ENCODE measurements at regions not wholly inside any gene's neighbourhood (a gene's known extent, or its start where the extent isn't known, plus 50 kb on each side); places are given as distances from the start of the nearest gene placed in this dataset.

- intact Hi-C loops (cut with DNase I; ENCODE audit: low total_unique reads) (no loop called here), in situ Hi-C loops (cut with MboI; ENCODE audit: low sequenced_read_pairs in 4 of 4) (no loop called here)
- Histone ChIP-seq H3K4me1 (peaks cover 0 to 8% of the 10 kb centered on the region in 2 donors), H3K4me3 (no peak overlapping the region), H3K36me3 (no peaks in the 10 kb centered on the region), H3K27ac (no peak overlapping the region), H3K27me3 (no peaks in the 10 kb centered on the region), H3K9me3 (no peaks in the 10 kb centered on the region)
- no peak for ATAC-seq
- DNase-seq: no peak
- TF ChIP-seq POLR2A (IDR thresholded peaks at IDR 0.05) (no peak), CTCF (IDR thresholded peaks at IDR 0.05 in 4 of 5, conservative IDR thresholded peaks at IDR 0.05 in 1 of 5) (no peak)
These were observed 357.0 kb downstream of the GPATCH2 start for GRCh38 chr1:217273866-217274265.

GRCh38 chr1:217272385-217272784, 358.5 kb downstream of the GPATCH2 start:
- no peak overlapping the region for H3K4me3 ChIP-seq
- intact Hi-C loops (cut with DNase I; ENCODE audit: low total_unique reads): no loop called here
- DNase-seq (no peak), ATAC-seq (no peak)
- in situ Hi-C loops (cut with MboI; ENCODE audit: low sequenced_read_pairs in 4 of 4): no loop called here
- no peaks in the 10 kb centered on the region for H3K36me3 ChIP-seq
- no peaks in the 10 kb centered on the region for H3K9me3 ChIP-seq
- TF ChIP-seq POLR2A (IDR thresholded peaks at IDR 0.05): no peak
- no peaks in the 10 kb centered on the region for H3K27me3 ChIP-seq
- H3K27ac ChIP-seq: no peak overlapping the region
- peaks cover 0 to 8% of the 10 kb centered on the region in 2 donors for H3K4me1 ChIP-seq

GRCh38 chr1:217270101-217270500, 360.8 kb downstream of the GPATCH2 start:
- Histone ChIP-seq H3K27ac (no peak overlapping the region), H3K9me3 (no peaks in the 10 kb centered on the region), H3K4me1 (no peaks in the 10 kb centered on the region), H3K36me3 (no peaks in the 10 kb centered on the region), H3K27me3 (no peaks in the 10 kb centered on the region), H3K4me3 (no peak overlapping the region)
- no peak for TF ChIP-seq CTCF (IDR thresholded peaks at IDR 0.05 in 4 of 5, conservative IDR thresholded peaks at IDR 0.05 in 1 of 5)
- no peak for TF ChIP-seq POLR2A (IDR thresholded peaks at IDR 0.05)
- intact Hi-C loops (cut with DNase I; ENCODE audit: low total_unique reads) (no loop called here), in situ Hi-C loops (cut with MboI; ENCODE audit: low sequenced_read_pairs in 4 of 4) (no loop called here)
- DNase-seq (no peak), ATAC-seq (no peak)

- DNase-seq (no peak), ATAC-seq (no peak)
- Histone ChIP-seq H3K9me3 (no peaks in the 10 kb centered on the region), H3K4me1 (no peaks in the 10 kb centered on the region), H3K27me3 (no peaks in the 10 kb centered on the region), H3K27ac (no peak overlapping the region), H3K36me3 (no peaks in the 10 kb centered on the region), H3K4me3 (no peak overlapping the region)
- no peak for TF ChIP-seq CTCF (IDR thresholded peaks at IDR 0.05 in 4 of 5, conservative IDR thresholded peaks at IDR 0.05 in 1 of 5)
- no peak for TF ChIP-seq POLR2A (IDR thresholded peaks at IDR 0.05)
- in situ Hi-C loops (cut with MboI; ENCODE audit: low sequenced_read_pairs in 4 of 4): no loop called here
- intact Hi-C loops (cut with DNase I; ENCODE audit: low total_unique reads): no loop called here
These were observed 362.8 kb downstream of the GPATCH2 start for GRCh38 chr1:217268058-217268457.

GRCh38 chr1:217261636-217262035, 369.3 kb downstream of the GPATCH2 start:
- TF ChIP-seq POLR2A (IDR thresholded peaks at IDR 0.05) (no peak), CTCF (IDR thresholded peaks at IDR 0.05 in 4 of 5, conservative IDR thresholded peaks at IDR 0.05 in 1 of 5) (no peak)
- H3K4me3 ChIP-seq: no peak overlapping the region
- no peak for ATAC-seq
- no peaks in the 10 kb centered on the region for H3K36me3 ChIP-seq
- no peaks in the 10 kb centered on the region for H3K27me3 ChIP-seq
- H3K27ac ChIP-seq: no peak overlapping the region
- H3K9me3 ChIP-seq: no peaks in the 10 kb centered on the region
- no peak for DNase-seq
- H3K4me1 ChIP-seq: no peaks in the 10 kb centered on the region
- in situ Hi-C loops (cut with MboI; ENCODE audit: low sequenced_read_pairs in 4 of 4): no loop called here
- intact Hi-C loops (cut with DNase I; ENCODE audit: low total_unique reads): no loop called here
